Loucy (cell line): ENCODE measurements at regions not wholly inside any gene's neighbourhood (a gene's known extent, or its start where the extent isn't known, plus 50 kb on each side); places are given as distances from the start of the nearest gene placed in this dataset.

Experiments used
- CTCF ChIP-seq: fragments of 200-600 bp; sonication (generic); conservative IDR thresholded peaks from 2 replicates; pipeline ENCODE4 v1.5.1; 2014; ENCODE audit warnings: mild to moderate bottlenecking, antibody characterized with exemption, low read length
- EZH2phosphoT487 ChIP-seq: fragments of 200-600 bp; IDR thresholded peaks from 2 replicates; pipeline ENCODE4 v1.6.1; 2018; ENCODE audit warnings: antibody characterized with exemption, mild to moderate bottlenecking, moderate library complexity, borderline replicate concordance

DNA sequence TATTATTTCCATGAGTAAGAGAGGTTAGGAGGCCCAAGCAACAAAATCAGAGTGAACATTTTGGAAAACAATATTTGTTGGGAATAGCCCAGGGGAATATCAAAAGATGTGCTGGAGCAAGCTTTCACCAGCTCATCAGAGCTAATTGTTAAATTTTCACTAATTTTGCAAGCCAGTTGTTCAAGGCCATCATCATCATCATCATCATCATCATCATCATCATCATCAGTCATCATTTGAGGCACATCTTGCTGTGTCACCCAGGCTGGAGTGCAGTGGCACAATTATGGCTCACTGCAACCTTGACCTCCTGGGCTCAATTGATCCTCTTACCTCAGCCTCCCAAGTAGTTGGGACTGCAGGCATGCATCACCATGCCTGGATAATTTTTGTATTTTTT is 350.5 kb upstream of the MEF2C start:
- no peak for TF ChIP-seq CTCF
- TF ChIP-seq EZH2phosphoT487: no peak
